ENCODE measurements at regions not wholly inside any gene's neighbourhood (a gene's known extent, or its start where the extent isn't known, plus 50 kb on each side); places are given as distances from the start of the nearest gene placed in this dataset.
"Not testable (repeated sequence)": the region's sequence is repeated elsewhere in the genome, so short reads cannot be mapped to it uniquely, and the experiment has no call there.

GRCh38 chr12:71385155-71385554, 54.4 kb upstream of the LGR5 start:
- no peak for TF ChIP-seq CTCF (IDR thresholded peaks at IDR 0.05; ENCODE audit: low read depth, low read length)
- no peak for DNase-seq (ENCODE audit: low read depth in 2 of 2)
- no peak overlapping the region for H3K4me3 ChIP-seq (replicated peaks in 1 of 2; ENCODE audit: low read depth in 2 of 2, low read length in 2 of 2)

- H3K4me3 ChIP-seq (replicated peaks in 1 of 2; ENCODE audit: low read depth in 2 of 2, low read length in 2 of 2); DNase-seq (ENCODE audit: low read depth in 2 of 2): not testable (repeated sequence)
Measured at GRCh38 chr12:71376711-71377355, 62.8 kb upstream of the LGR5 start.

- TF ChIP-seq CTCF (IDR thresholded peaks at IDR 0.05; ENCODE audit: low read depth, low read length) = peak; percentile 23
- peak; percentile 29 to 37 for DNase-seq (ENCODE audit: low read depth in 2 of 2)
- no peak overlapping the region for H3K4me3 ChIP-seq (replicated peaks in 1 of 2; ENCODE audit: low read depth in 2 of 2, low read length in 2 of 2)
Measured at GRCh38 chr12:71371122-71371521, 68.5 kb upstream of the LGR5 start.

GRCh38 chr12:71360013-71360412, 79.6 kb upstream of the LGR5 start:
- DNase-seq (ENCODE audit: low read depth in 2 of 2) = no peak
- H3K4me3 ChIP-seq (replicated peaks in 1 of 2; ENCODE audit: low read depth in 2 of 2, low read length in 2 of 2) = no peak overlapping the region
- no peak for TF ChIP-seq CTCF (IDR thresholded peaks at IDR 0.05; ENCODE audit: low read depth, low read length)

DNA sequence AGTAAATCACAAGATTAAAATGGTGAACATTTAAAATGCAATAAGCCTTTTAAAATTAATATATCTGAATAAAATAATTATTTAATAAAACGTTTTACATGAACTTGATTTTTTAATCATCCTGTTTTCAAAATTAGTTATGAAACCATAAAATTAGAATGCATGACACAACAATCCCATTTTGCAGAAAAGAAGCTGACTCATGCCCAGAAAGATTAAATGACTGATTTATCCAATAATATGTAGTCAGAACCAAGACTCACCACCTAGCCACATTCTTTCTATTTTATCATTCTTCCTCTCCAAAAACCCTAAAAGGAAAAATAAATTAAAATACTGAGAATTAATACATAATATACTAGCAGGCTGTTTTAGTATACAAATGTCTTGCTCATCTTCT, 83.0 kb upstream of the LGR5 start:
- H3K4me3 ChIP-seq (replicated peaks in 1 of 2; ENCODE audit: low read depth in 2 of 2, low read length in 2 of 2) = no peak overlapping the region
- no peak for TF ChIP-seq CTCF (IDR thresholded peaks at IDR 0.05; ENCODE audit: low read depth, low read length)
- peak in 1 of 2 donors; percentile 6 for DNase-seq (ENCODE audit: low read depth in 2 of 2)

DNA sequence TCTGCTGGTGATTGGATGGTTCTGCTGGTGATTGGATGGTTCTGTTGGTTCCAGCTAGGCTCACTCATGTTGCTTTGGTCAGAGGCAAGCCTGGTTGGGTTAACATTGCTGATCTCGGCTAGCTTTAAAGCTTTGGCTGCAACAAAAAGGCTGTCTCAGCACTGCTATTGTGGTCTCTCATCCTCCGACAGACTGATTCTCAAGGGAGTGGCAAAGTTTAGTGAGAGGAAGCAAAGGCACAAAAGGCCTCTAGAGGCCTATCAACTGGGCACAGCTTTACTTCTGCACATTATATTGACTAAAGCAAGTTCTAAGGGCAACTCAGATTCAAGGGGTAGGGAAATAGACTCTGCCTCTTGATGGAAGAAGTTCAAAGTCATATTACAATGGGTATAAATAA, 84.7 kb upstream of the LGR5 start:
- no peak for TF ChIP-seq CTCF (IDR thresholded peaks at IDR 0.05; ENCODE audit: low read depth, low read length)
- H3K4me3 ChIP-seq (replicated peaks in 1 of 2; ENCODE audit: low read depth in 2 of 2, low read length in 2 of 2) = no peak overlapping the region
- DNase-seq (ENCODE audit: low read depth in 2 of 2) = no peak

DNA sequence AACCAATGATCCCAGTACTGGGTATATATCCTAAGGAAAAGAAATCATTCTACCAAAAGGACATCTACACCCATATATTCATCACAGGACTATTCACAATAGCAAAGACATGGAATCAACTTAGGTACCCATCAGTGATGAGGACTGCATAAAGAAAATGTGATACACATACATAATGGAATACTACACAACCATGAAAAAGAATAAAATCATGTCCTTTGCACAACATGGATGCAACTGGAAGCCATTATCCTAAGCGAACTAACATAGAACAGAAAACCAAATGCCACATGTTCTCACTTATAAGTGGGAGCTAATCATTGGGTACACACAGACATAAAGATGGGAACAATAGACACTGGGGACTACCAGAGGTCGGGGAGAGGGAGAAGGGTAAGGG, 86.0 kb upstream of the LGR5 start:
- no peak for DNase-seq (ENCODE audit: low read depth in 2 of 2)
- no peak overlapping the region for H3K4me3 ChIP-seq (replicated peaks in 1 of 2; ENCODE audit: low read depth in 2 of 2, low read length in 2 of 2)
- no peak for TF ChIP-seq CTCF (IDR thresholded peaks at IDR 0.05; ENCODE audit: low read depth, low read length)
